HEK293T (cell line): ENCODE measurements at regions not wholly inside any gene's neighbourhood (a gene's known extent, or its start where the extent isn't known, plus 50 kb on each side); places are given as distances from the start of the nearest gene placed in this dataset.

Experiments used
- CTCF ChIA-PET: fragments of 350-600 bp; formaldehyde crosslinking; extraction: SDS; loops from one replicate; lab custom pipeline; 2021; ENCODE audit warnings: antibody characterized with exemption, inconsistent platforms; lab: Yijun Ruan, JAX
- POLR2A ChIA-PET: fragments of 350-600 bp; formaldehyde crosslinking; extraction: SDS; loops from one replicate; lab custom pipeline; 2020; ENCODE audit warnings: antibody characterized with exemption, inconsistent platforms; lab: Yijun Ruan, JAX
- DNase-seq: peaks from one replicate; pipeline ENCODE4 v3.0.0; 2012; ENCODE audit warnings: mixed read lengths; ENCODE audit errors: extremely low spot score
- ARNT ChIP-seq: fragments of 450-650 bp; IDR thresholded peaks from 2 replicates; pipeline ENCODE4 v1.6.1; 2017; ENCODE audit warnings: mild to moderate bottlenecking
- BHLHE40 ChIP-seq: fragments of 450-650 bp; IDR thresholded peaks from 2 replicates; pipeline ENCODE4 v1.6.1; 2016; ENCODE audit warnings: mild to moderate bottlenecking, moderate library complexity, borderline replicate concordance
- CTBP1 ChIP-seq: fragments of 450-650 bp; IDR thresholded peaks from 2 replicates; pipeline ENCODE4 v1.6.1; 2016; ENCODE audit warnings: borderline replicate concordance
- ELF4 ChIP-seq: fragments of 450-650 bp; IDR thresholded peaks from 2 replicates; pipeline ENCODE4 v1.6.1; 2017; ENCODE audit warnings: antibody characterized with exemption
- FOXA1 ChIP-seq: fragments of 450-650 bp; IDR thresholded peaks from 2 replicates; pipeline ENCODE4 v1.6.1; 2016; ENCODE audit warnings: mild to moderate bottlenecking
- FOXK2 ChIP-seq: fragments of 450-650 bp; IDR thresholded peaks from 2 replicates; pipeline ENCODE4 v1.6.1; 2016; ENCODE audit warnings: mild to moderate bottlenecking
- FOXM1 ChIP-seq: fragments of 450-650 bp; IDR thresholded peaks from 2 replicates; pipeline ENCODE4 v1.6.1; 2017; ENCODE audit warnings: mild to moderate bottlenecking, borderline replicate concordance
- HDGF ChIP-seq: fragments of 450-650 bp; IDR thresholded peaks from 2 replicates; pipeline ENCODE4 v1.6.1; 2017; ENCODE audit warnings: antibody characterized with exemption, borderline replicate concordance
- L3MBTL2 ChIP-seq: fragments of 450-650 bp; conservative IDR thresholded peaks from 2 replicates; pipeline ENCODE4 v1.6.1; 2016; ENCODE audit warnings: mild to moderate bottlenecking
- LEF1 ChIP-seq: fragments of 450-650 bp; IDR thresholded peaks from 2 replicates; pipeline ENCODE4 v1.6.1; 2017; ENCODE audit warnings: mild to moderate bottlenecking, borderline replicate concordance
- NFRKB ChIP-seq: fragments of 450-650 bp; IDR thresholded peaks from 2 replicates; pipeline ENCODE4 v1.6.1; 2016; ENCODE audit warnings: mild to moderate bottlenecking, moderate library complexity
- SP1 ChIP-seq: fragments of 450-650 bp; IDR thresholded peaks from 2 replicates; pipeline ENCODE4 v1.6.1; 2017
- SUZ12 ChIP-seq: fragments of 450-650 bp; IDR thresholded peaks from 2 replicates; pipeline ENCODE4 v1.6.1; 2016; ENCODE audit warnings: mild to moderate bottlenecking
- TARDBP ChIP-seq: fragments of 450-650 bp; IDR thresholded peaks from 2 replicates; pipeline ENCODE4 v1.6.1; 2016
- ZNF384 ChIP-seq: fragments of 450-650 bp; IDR thresholded peaks from 2 replicates; pipeline ENCODE4 v1.6.1; 2016
- TF ChIP-seq, protein P1 (sequence below): fragments of 450-650 bp; IDR thresholded peaks from 2 replicates; pipeline ENCODE4 v1.6.1; 2016

DNA sequence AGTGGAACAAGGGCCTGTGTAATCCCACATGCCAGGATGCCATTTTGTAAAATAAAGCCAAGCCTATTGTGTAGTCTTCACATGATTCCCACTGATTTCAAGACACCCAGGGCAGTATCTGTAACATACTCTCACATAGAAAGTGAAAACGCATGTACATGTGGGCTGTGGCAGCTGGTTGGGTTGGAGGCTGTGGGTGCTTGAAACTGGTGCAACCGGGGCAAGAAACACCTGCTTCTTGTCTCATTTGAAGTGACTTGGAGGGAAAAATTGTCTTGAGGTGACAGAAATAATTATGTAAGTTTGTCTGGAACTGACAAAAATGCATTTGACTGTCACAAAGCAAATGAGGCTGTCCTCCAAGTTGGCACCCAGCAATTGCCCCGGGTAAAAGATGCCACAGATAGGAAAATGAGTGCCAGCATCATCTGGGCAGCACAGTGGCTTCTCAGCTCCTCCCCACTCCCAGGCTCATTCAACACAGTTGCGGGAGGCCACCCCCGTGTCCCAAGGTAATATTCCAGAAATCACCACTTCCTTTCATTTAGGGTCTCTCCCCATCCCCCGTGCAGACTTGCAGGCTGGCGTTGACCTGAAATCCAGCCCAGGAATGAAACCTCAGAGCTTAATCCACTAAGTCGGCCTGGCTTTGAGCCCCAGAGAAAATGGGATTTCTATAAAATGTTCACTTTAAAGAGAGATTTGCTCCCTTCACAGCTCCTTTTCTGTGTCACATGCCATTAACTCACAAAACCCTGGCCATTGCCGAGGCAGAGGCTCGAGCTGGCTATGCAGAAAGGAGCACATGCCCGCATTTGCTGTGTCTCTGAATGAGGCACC, 293.9 kb upstream of the PARD3B start:
- DNase-seq, result no peak
- no peak for TF ChIP-seq ZNF384
- no peak for TF ChIP-seq BHLHE40
- no peak for TF ChIP-seq ELF4
- TF ChIP-seq ARNT, result no peak
- TF ChIP-seq, protein P1, sequence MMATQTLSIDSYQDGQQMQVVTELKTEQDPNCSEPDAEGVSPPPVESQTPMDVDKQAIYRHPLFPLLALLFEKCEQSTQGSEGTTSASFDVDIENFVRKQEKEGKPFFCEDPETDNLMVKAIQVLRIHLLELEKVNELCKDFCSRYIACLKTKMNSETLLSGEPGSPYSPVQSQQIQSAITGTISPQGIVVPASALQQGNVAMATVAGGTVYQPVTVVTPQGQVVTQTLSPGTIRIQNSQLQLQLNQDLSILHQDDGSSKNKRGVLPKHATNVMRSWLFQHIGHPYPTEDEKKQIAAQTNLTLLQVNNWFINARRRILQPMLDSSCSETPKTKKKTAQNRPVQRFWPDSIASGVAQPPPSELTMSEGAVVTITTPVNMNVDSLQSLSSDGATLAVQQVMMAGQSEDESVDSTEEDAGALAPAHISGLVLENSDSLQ, result no peak
- no peak for TF ChIP-seq SUZ12
- TF ChIP-seq LEF1, result no peak
- no peak for TF ChIP-seq CTBP1
- no peak for TF ChIP-seq TARDBP
- no peak for TF ChIP-seq FOXA1
- no peak for TF ChIP-seq SP1
- TF ChIP-seq L3MBTL2, result no peak
- TF ChIP-seq NFRKB, result no peak
- no peak for TF ChIP-seq FOXK2
- no peak for TF ChIP-seq HDGF
- no peak for TF ChIP-seq FOXM1
- ChIA-PET CTCF (interaction anchor here (1.0 kb wide), 1 partner anchor 9 kb away, joined by 5 read pairs; no protein-coding TSS in a partner anchor), POLR2A (no interaction called here)

DNA sequence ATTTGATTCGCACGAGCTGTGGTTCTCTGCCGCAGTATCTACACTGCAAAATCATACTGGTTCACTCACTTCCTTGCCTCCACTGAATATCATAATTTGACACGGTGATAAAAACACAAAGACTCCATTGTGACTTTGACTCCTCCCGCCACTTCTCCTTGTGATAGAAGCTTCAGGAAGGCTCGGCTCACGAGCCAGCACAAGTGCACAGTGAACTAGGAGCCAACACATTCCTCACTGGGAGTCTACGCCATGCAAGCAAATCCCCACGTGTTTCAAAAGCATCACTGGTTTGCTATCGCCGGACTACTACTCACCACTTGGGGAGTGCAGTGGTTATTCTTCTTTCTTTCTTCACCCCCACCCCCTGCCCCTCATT, 293.3 kb upstream of the PARD3B start:
- no peak for DNase-seq
- TF ChIP-seq ARNT (no peak), NFRKB (no peak), TARDBP (no peak), HDGF (no peak), FOXM1 (no peak), LEF1 (no peak), FOXK2 (no peak), BHLHE40 (no peak), ELF4 (no peak), ZNF384 (no peak), FOXA1 (no peak), SP1 (no peak), CTBP1 (no peak), L3MBTL2 (no peak), SUZ12 (no peak)
- TF ChIP-seq, protein P1, result no peak
- ChIA-PET POLR2A (no interaction called here), CTCF (no interaction called here)

DNA sequence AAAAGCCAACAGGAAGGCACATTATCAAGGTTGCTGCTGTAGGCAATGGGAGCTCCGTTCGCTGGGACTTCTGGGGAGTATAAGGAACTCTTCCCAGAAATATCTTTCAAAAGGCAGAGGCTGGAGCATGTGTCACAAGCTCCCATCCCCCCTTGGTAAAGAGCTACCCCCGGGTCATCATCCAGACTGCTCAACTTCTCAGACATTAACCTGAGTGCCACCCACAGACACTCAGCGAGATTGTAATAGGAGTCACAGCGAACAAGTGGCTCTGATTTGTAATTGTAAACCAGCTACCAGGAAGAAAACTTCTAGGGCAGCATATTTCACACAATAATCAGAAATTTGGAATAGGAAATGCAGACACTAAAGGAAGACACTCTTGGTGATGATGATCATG, 290.2 kb upstream of the PARD3B start:
- ChIA-PET POLR2A (no interaction called here), CTCF (no interaction called here)
- no peak for DNase-seq
- no peak for TF ChIP-seq FOXA1
- no peak for TF ChIP-seq SP1
- no peak for TF ChIP-seq FOXK2
- TF ChIP-seq TARDBP, result no peak
- TF ChIP-seq BHLHE40, result no peak
- no peak for TF ChIP-seq CTBP1
- no peak for TF ChIP-seq ELF4
- TF ChIP-seq LEF1, result no peak
- TF ChIP-seq, protein P1, result no peak
- TF ChIP-seq L3MBTL2, result no peak
- TF ChIP-seq FOXM1, result no peak
- TF ChIP-seq ARNT, result no peak
- no peak for TF ChIP-seq ZNF384
- no peak for TF ChIP-seq NFRKB
- TF ChIP-seq HDGF, result no peak

DNA sequence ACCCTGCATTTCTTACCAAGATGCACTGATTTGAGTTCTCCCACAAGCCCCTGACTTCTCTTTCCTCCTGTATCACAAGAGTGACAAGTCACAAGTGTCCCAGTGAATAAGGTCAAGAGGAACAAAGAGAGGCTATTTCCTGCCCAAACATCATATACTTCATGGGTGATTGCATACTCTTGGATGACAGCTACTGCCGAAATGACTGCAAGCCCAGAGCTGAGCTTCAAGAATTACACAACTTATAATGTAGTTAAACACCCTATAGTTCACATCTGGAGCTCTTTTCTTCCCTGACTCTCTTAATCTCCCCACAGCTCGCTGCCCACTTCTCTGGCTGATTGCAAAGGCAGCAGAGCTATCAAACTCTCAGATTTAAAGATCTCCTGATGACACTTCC, 289.7 kb upstream of the PARD3B start:
- ChIA-PET POLR2A (no interaction called here), CTCF (no interaction called here)
- TF ChIP-seq HDGF (no peak), SP1 (no peak), FOXM1 (no peak), CTBP1 (no peak), FOXA1 (no peak), L3MBTL2 (no peak), BHLHE40 (no peak), ZNF384 (no peak), SUZ12 (no peak)
- no peak for DNase-seq

DNA sequence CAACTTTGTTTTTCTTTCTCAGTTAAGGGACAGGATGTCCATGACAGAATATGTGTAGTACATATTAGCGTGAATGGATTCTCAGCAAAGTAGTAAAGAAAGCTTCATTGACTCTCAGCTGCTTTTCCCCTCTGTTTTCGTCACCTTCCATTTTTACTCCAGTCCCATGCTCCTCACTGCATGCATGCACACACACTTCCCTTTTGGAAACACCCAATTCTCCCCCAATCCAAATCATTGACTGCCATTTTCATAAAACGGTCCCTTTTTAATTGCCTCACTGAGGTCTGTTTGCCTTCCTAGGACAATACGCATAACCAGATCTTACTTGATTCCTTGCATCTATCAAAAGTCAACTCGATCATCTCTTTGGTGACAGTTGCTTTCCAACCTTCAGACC, 287.5 kb upstream of the PARD3B start:
- no peak for TF ChIP-seq L3MBTL2
- TF ChIP-seq NFRKB, result no peak
- TF ChIP-seq FOXA1, result no peak
- TF ChIP-seq ZNF384, result no peak
- TF ChIP-seq HDGF, result no peak
- TF ChIP-seq FOXK2, result no peak
- TF ChIP-seq ELF4, result no peak
- POLR2A ChIA-PET, result no interaction called here
- DNase-seq, result no peak
- CTCF ChIA-PET, result no interaction called here

DNA sequence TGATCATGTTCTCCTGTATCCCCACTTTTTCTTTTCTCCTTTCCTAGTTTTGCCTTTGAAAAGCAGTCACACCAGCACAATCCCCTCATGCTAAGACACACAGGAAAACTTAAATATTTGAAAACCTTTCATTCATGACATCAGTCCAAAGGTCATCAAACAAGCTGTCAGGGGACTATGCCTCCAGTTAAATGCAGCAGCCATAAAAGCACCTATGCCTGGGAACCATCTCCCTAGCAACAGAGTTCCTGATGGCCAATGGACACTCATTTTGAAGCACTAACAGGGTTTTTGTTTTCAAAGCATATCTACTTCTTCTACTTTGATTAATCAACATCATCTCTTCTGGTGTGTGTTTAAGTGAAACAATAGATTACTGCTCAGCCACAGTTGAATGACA, 286.4 kb upstream of the PARD3B start:
- TF ChIP-seq FOXA1 (no peak), SUZ12 (no peak), NFRKB (no peak), L3MBTL2 (no peak), ZNF384 (no peak), FOXK2 (no peak), FOXM1 (no peak), TARDBP (no peak), BHLHE40 (no peak), ARNT (no peak), HDGF (no peak), SP1 (no peak)
- TF ChIP-seq, protein P1, result no peak
- no peak for DNase-seq
- ChIA-PET CTCF (no interaction called here), POLR2A (no interaction called here)
